ENCODE measurements at regions not wholly inside any gene's neighbourhood (a gene's known extent, or its start where the extent isn't known, plus 50 kb on each side); places are given as distances from the start of the nearest gene placed in this dataset.

- no peak for DNase-seq (ENCODE audit: low spot score)
Observed at GRCh38 chr5:3041001-3041400, 289.5 kb upstream of the IRX2 start.

GRCh38 chr5:3036041-3036788 is 284.7 kb upstream of the IRX2 start:
- no peak for DNase-seq (ENCODE audit: low spot score)

DNA sequence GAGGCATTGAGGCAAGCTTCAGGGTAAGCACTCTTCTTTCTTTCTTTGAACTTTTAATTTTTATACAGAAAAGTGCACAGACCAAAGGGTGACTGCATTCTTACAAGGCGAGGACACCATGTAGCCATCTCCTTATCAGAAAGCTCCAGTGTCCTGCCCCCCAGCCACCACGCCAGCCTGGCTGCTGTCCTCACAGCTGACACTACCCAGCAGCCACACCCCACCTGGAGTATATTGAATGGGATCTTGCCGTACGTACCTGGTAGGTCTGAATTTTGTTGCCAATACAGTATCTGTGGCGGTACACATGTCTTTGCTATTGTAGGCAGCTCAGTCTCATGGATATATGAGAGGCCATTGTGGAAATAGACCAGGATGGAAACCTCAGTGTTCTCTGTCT is 284.0 kb upstream of the IRX2 start:
- no peak for DNase-seq (ENCODE audit: low spot score)

DNA sequence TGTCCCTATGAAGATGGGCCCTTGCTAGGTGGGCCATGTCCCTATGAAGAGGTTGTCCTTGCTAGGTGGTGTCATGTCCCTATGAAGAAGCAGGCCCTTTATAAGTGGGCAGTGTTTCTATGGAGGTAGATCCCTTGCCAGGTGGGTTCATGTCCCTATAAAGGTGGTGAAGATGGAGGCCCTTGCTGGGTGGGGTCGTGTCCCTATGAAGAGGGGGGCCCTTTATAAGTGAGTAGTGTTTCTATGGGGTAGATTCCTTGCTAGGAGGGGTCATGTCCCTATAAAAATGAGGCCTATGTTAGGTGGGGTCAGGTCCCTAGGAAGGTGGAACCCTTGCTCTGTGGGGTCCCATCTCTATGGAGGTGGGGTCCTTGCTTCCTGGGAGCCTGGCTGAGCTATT is 283.4 kb upstream of the IRX2 start:
- no peak for DNase-seq (ENCODE audit: low spot score)

DNA sequence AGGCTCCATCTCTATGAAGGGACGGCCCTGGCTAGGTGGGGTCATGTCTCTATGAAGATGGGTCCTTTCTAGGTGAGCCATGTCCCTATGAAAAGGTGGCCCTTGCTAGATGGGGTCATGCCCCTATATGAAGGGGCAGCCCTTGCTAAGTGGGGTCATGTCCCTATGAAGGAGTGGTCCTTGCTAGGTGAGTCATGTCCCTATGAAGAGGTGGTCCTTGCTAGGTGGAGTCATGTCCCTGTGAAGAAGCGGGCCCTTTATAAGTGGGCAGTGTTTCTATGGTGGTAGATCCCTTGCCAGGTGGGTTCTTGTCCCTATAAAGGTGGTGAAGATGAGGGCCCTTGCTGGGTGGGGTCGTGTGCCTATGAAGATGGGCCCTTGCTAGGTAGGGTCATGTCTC is 283.0 kb upstream of the IRX2 start:
- no peak for DNase-seq (ENCODE audit: low spot score)

DNA sequence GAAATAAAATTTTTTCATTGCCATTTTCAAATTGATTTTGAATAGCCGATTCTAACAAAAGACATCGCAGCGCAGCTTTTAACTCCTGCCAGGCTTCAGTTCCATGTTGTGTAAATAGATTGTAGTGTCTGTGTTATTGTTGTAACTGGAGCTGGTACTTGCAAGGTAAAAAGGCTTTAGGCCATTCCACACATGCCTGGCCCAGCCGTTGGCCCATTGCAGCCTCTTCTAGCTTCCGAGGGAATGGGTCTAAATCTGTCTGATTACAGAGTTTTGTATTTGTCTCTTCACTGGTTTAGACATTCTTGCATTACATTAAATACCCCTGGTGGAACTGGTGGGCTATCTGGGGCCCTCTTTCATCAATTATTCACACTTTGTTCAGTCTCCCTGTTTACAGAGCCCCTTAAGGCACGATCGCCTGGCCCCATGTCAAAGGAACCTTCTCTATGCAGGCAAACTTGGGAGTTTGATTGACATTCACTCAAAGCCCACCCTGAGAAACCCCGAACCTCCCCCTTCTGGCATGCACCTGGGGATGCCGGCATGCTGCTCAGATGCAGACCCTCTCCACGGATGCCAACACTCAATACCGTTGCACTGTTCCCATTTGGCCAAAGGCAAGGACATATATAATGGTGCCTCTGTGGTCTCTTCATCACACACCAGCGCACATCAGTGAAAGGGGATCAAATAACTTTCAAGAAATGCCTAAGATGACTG is 281.7 kb upstream of the IRX2 start:
- DNase-seq (ENCODE audit: low spot score) = no peak

- DNase-seq (ENCODE audit: low spot score) = no peak
Observed at GRCh38 chr5:3032513-3032912, 281.0 kb upstream of the IRX2 start.

- DNase-seq (ENCODE audit: low spot score) = no peak
Observed at GRCh38 chr5:3031733-3032378, 280.4 kb upstream of the IRX2 start.

- DNase-seq (ENCODE audit: low spot score) = no peak
Observed at GRCh38 chr5:3030511-3031165, 279.2 kb upstream of the IRX2 start.

- DNase-seq (ENCODE audit: low spot score) = no peak
Observed at GRCh38 chr5:3029396-3029795, 277.9 kb upstream of the IRX2 start.

GRCh38 chr5:3027866-3028635 is 276.6 kb upstream of the IRX2 start:
- DNase-seq (ENCODE audit: low spot score) = no peak

DNA sequence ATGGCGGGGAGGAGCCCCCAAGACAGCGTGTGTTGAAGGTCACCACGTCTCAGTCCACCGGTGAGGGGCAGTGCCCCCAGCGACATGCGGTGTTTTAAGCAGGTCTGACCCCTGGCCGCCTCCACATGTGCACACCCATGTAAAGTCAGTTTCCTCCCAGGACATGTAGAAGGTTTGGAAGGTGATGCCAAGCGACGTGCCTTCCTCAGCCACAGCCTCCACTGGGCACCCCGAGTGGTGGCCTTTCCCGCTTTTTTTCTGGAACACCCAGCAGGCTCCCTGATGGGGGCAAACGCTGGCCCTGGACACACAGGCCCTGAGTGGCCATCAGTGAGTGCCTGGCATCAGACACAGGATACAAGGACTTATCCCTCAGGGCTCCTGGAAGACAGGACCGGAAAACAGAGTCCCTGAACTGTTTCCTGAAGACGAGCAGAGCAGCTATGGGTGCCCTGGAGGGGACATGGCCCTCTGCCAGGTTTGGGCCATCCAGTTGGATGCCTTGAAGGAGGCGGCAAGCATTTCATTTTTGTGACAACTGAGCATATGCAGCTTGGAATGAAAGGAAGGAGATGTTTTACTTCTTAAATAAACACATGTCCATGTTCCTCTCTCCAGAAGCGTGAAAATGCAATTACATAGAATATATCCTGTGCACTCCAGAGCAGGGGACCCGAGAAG is 275.8 kb upstream of the IRX2 start:
- no peak for DNase-seq (ENCODE audit: low spot score)

DNA sequence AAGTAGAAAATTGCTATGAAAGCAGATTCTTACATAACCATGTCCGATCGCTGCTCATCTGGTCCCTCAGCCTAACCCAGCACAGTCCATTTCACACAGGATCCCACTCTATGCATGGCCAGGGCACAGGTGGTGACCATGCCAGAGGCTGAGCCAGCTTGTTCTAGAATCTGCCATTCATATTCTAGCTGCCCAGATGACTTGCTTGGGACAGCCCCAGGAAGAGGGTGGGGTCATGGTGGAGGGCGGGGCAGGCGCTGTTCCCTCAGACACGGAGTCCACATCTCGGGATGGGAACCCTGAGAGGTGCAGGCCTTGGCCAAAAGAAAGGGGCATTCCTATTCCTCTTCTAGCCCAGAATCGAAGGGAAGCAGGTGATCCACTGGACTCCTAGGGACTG is 275.2 kb upstream of the IRX2 start:
- no peak for DNase-seq (ENCODE audit: low spot score)

DNA sequence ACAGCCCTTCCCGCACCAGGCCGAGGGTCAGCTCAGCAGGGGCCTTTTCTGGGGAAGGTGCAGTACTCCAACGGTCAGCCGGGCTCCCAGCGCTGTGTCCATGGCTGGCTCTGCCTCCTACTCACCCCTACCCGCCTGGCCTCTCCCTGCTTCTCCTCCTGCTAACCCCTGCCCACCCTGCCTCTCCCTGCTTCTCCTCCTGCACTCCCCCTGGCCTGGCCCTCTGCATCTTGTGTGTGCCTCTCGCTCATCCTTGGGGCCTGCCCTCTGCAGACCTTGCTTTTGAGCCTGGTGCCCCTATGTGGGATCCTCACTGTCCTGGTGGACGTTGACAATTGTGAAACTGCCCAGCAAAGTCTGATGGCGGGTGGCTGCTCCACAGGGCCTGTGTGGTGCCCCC is 274.6 kb upstream of the IRX2 start:
- no peak for DNase-seq (ENCODE audit: low spot score)

- DNase-seq (ENCODE audit: low spot score) = no peak
Observed at GRCh38 chr5:3025392-3025791, 273.9 kb upstream of the IRX2 start.

DNA sequence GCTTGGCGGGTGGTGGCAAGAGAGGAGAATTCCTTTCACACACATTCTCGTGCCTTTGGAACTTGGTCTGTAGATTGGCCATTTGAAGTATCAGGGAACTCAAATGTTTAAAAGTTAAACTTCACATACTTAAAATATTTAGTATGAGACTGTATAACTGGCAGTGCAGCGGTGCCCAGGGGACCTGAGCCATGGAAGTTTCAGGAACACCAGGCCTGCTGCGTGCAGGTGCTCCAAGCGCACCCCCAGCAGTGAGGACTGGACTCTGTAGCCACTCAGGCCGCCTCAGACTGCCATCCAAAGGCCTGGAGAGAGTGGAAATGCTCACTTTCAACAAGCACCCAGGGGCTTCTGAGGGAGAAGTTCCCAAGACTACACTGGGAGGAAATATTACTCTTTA is 273.5 kb upstream of the IRX2 start:
- DNase-seq (ENCODE audit: low spot score) = no peak

DNA sequence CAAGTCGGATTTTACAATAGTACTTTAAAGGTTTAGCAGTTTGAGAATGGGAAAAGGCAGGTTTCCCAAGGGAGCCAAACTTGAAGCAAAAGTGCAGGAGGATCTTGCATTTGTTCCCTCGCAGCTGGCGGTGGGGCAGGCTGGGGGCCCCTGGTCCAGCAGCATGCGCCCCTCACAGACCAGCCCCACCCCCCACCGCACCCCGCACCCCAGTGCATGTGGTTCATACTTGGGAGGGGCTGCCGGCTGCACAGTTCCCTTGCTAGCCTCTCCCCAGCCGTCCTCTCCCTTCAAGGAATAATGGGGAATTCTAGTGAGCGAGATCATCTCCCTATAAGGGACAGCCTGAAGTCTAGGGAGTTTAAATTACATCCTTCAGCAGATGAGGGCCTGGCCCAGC is 273.1 kb upstream of the IRX2 start:
- DNase-seq (ENCODE audit: low spot score) = no peak

GRCh38 chr5:3024126-3024525 is 272.6 kb upstream of the IRX2 start:
- no peak for DNase-seq (ENCODE audit: low spot score)

DNA sequence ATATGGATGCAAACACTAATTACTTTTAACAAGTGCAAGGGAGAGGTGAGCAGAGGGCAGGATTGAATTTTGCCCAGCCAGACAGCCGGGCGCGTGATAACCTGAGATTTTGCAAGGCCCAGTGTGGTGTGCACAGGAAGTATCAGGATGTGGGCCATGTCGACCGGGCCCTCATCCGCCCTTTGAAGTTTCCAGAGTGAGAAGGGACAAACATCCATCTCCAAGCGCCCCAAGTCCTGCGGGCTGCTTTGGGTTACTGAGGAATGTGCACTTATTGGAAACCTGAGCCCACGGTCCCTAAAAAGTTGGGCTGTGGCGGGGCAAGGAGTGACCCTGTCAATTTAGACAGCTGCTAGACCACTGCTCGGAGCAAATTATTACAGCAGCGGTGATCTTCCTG is 272.2 kb upstream of the IRX2 start:
- no peak for DNase-seq (ENCODE audit: low spot score)

DNA sequence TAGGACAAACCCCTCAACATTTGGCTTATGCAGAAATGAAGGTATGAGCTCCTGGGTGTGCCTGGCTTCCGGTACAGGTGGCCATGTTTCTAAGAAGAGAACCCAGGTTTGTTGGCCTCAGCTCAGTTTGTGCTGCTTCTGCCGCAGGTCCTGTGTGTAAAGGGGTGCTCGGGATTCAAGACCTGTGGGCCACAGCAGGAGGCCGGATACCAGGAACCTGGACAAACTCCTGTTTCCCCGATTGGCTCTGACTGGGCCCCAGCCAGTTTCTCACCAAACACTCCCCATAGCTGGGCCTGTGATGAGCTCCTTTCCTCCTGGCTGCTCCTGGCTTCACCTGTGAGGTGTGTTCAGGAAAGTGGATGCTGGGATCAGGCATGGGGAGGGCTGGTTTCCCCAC is 271.2 kb upstream of the IRX2 start:
- DNase-seq (ENCODE audit: low spot score) = no peak

DNA sequence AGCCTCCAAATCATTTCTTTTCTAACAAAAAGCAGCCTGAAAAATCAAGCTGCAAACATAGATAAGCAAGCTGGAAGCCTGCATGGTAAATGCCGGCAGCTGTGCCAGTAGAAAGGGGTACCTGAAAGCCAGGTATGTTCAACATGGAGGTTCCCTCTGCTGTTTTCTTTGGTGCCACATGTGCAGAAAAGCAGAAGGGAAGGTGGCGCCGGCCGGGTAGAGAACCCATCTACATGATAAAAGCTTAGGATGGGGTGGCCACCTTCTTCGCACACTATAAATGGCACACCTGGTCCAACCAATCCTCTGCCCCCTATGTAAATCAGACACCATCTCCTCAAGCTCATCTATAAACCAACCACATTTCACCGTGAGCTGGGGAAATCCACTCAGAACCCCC is 268.9 kb upstream of the IRX2 start:
- DNase-seq (ENCODE audit: low spot score) = no peak
